ENCODE measurements at regions not wholly inside any gene's neighbourhood (a gene's known extent, or its start where the extent isn't known, plus 50 kb on each side); places are given as distances from the start of the nearest gene placed in this dataset.

GRCh38 chr1:227433663-227434341 lies 115.5 kb upstream of the CDC42BPA start:
- H3K4me3 ChIP-seq (replicated peaks in 1 of 3; ENCODE audit: insufficient read depth in 1 of 3, low read depth in 1 of 3, low read length in 3 of 3): no peak overlapping the region
- H2AFZ ChIP-seq (ENCODE audit: low read depth, low read length): no peak overlapping the region
- ChIA-PET CTCF (interaction anchor here (1.4 to 3.2 kb wide), 3 partner anchors 82 to 144 kb away, joined by 3 to 7 read pairs (median 6); no protein-coding TSS in a partner anchor), POLR2A (no interaction called here)
- no peaks in the 10 kb centered on the region for H3K9me1 ChIP-seq (replicated peaks; ENCODE audit: control insufficient read depth, extremely low read depth, insufficient read depth, low read length)
- peaks cover 38% of the 10 kb centered on the region for H3K4me1 ChIP-seq (ENCODE audit: control insufficient read depth, extremely low read depth, insufficient read depth, low read length)
- no peaks in the 10 kb centered on the region for H3K79me2 ChIP-seq (ENCODE audit: control insufficient read depth, insufficient read depth, low read length)
- H4K20me1 ChIP-seq (replicated peaks; ENCODE audit: control insufficient read depth, extremely low read depth, insufficient read depth, low read length): no peaks in the 10 kb centered on the region
- intact Hi-C loops (cut with micrococcal nuclease): no loop called here
- dilution Hi-C loops (cut with MboI; ENCODE audit: extremely low pct_ligation_motif_present, low sequenced_read_pairs): loop anchor here (25.0 kb wide), 1 partner anchor 122 kb away; the partner anchor contains the start of gene CDC42BPA
- no peak overlapping the region for H3K4me2 ChIP-seq (ENCODE audit: insufficient read depth, low read length)
- H3K9ac ChIP-seq (replicated peaks; ENCODE audit: extremely low read depth, insufficient read depth, low read length): no peak overlapping the region
- DNase-seq (ENCODE audit: low read depth, low spot score): no peak
- H3K27me3 ChIP-seq (ENCODE audit: control insufficient read depth in 2 of 2, insufficient read depth in 2 of 2, low read length in 2 of 2): no peaks in the 10 kb centered on the region
- BruUV-seq (replicated peaks): no TSS peak
- FAIRE-seq: no peak
- no peaks in the 10 kb centered on the region for H3K36me3 ChIP-seq (ENCODE audit: control insufficient read depth in 2 of 2, extremely low read depth in 1 of 2, insufficient read depth in 2 of 2, low read length in 2 of 2)
- H3K9me3 ChIP-seq (replicated peaks; ENCODE audit: control insufficient read depth, insufficient read depth, low read length): no peaks in the 10 kb centered on the region
- TF ChIP-seq POLR2A (IDR thresholded peaks at IDR 0.05; ENCODE audit: low read depth, low read length) (no peak), EZH2 (IDR thresholded peaks at IDR 0.05; ENCODE audit: borderline replicate concordance, low read depth, low read length, severe bottlenecking) (no peak), MAX (IDR thresholded peaks at IDR 0.05; ENCODE audit: insufficient read depth, insufficient read length) (no peak), FOS (IDR thresholded peaks at IDR 0.05; ENCODE audit: borderline replicate concordance, insufficient read depth, low read length) (no peak), JUN (IDR thresholded peaks at IDR 0.05; ENCODE audit: borderline replicate concordance, insufficient read depth, insufficient read length, low read depth) (no peak), MYC (IDR thresholded peaks at IDR 0.05; ENCODE audit: low read depth, low read length) (no peak), GATA2 (IDR thresholded peaks at IDR 0.05; ENCODE audit: insufficient read depth, insufficient read length, low read depth, low read length) (no peak), CTCF (IDR thresholded peaks at IDR 0.05; ENCODE audit: extremely low read depth in 1 of 2, insufficient read depth in 1 of 2, low read depth in 1 of 2, low read length in 2 of 2) (no peak), POLR2AphosphoS5 (IDR thresholded peaks at IDR 0.05; ENCODE audit: insufficient read depth, low read depth, low read length) (no peak)
- H3K27ac ChIP-seq (ENCODE audit: insufficient read depth, low read depth, low read length): no peak overlapping the region

All from endothelial cell of umbilical vein (primary cell).